ENCODE measurements at regions not wholly inside any gene's neighbourhood (a gene's known extent, or its start where the extent isn't known, plus 50 kb on each side); places are given as distances from the start of the nearest gene placed in this dataset.

GRCh38 chr4:23986270-23986669 is 96.4 kb upstream of the PPARGC1A start:
- BruUV-seq (replicated peaks), result no TSS peak
- no peaks in the 10 kb centered on the region for H3K9me3 ChIP-seq (replicated peaks; ENCODE audit: control insufficient read depth, insufficient read depth, low read length)
- H2AFZ ChIP-seq (ENCODE audit: low read depth, low read length), result no peak overlapping the region
- H3K79me2 ChIP-seq (ENCODE audit: control insufficient read depth, insufficient read depth, low read length), result no peaks in the 10 kb centered on the region
- H4K20me1 ChIP-seq (replicated peaks; ENCODE audit: control insufficient read depth, extremely low read depth, insufficient read depth, low read length), result no peaks in the 10 kb centered on the region
- POLR2A ChIA-PET, result no interaction called here
- no peak overlapping the region for H3K27ac ChIP-seq (ENCODE audit: insufficient read depth, low read depth, low read length)
- H3K36me3 ChIP-seq (ENCODE audit: control insufficient read depth in 2 of 2, extremely low read depth in 1 of 2, insufficient read depth in 2 of 2, low read length in 2 of 2), result no peaks in the 10 kb centered on the region
- no peak overlapping the region for H3K4me2 ChIP-seq (ENCODE audit: insufficient read depth, low read length)
- intact Hi-C loops (cut with micrococcal nuclease), result no loop called here
- no peaks in the 10 kb centered on the region for H3K9me1 ChIP-seq (replicated peaks; ENCODE audit: control insufficient read depth, extremely low read depth, insufficient read depth, low read length)
- H3K27me3 ChIP-seq (ENCODE audit: control insufficient read depth in 2 of 2, insufficient read depth in 2 of 2, low read length in 2 of 2), result no peaks in the 10 kb centered on the region
- H3K4me3 ChIP-seq (replicated peaks in 1 of 3; ENCODE audit: insufficient read depth in 1 of 3, low read depth in 1 of 3, low read length in 3 of 3), result no peak overlapping the region
- CTCF ChIA-PET, result no interaction called here
- no peak overlapping the region for H3K9ac ChIP-seq (replicated peaks; ENCODE audit: extremely low read depth, insufficient read depth, low read length)
- no peak for DNase-seq (ENCODE audit: low read depth, low spot score)
- FAIRE-seq, result no peak
- dilution Hi-C loops (cut with MboI; ENCODE audit: extremely low pct_ligation_motif_present, low sequenced_read_pairs), result no loop called here
- TF ChIP-seq EZH2 (IDR thresholded peaks at IDR 0.05; ENCODE audit: borderline replicate concordance, low read depth, low read length, severe bottlenecking) (no peak), POLR2AphosphoS5 (IDR thresholded peaks at IDR 0.05; ENCODE audit: insufficient read depth, low read depth, low read length) (no peak), MAX (IDR thresholded peaks at IDR 0.05; ENCODE audit: insufficient read depth, insufficient read length) (no peak), JUN (IDR thresholded peaks at IDR 0.05; ENCODE audit: borderline replicate concordance, insufficient read depth, insufficient read length, low read depth) (no peak), GATA2 (IDR thresholded peaks at IDR 0.05; ENCODE audit: insufficient read depth, insufficient read length, low read depth, low read length) (no peak), MYC (IDR thresholded peaks at IDR 0.05; ENCODE audit: low read depth, low read length) (no peak), FOS (IDR thresholded peaks at IDR 0.05; ENCODE audit: borderline replicate concordance, insufficient read depth, low read length) (no peak)
- no peaks in the 10 kb centered on the region for H3K4me1 ChIP-seq (ENCODE audit: control insufficient read depth, extremely low read depth, insufficient read depth, low read length)

GRCh38 chr4:23981328-23981727 is 91.5 kb upstream of the PPARGC1A start:
- Histone ChIP-seq H4K20me1 (replicated peaks; ENCODE audit: control insufficient read depth, extremely low read depth, insufficient read depth, low read length) (no peaks in the 10 kb centered on the region), H3K4me2 (ENCODE audit: insufficient read depth, low read length) (no peak overlapping the region), H3K9me3 (replicated peaks; ENCODE audit: control insufficient read depth, insufficient read depth, low read length) (no peaks in the 10 kb centered on the region), H3K27me3 (ENCODE audit: control insufficient read depth in 2 of 2, insufficient read depth in 2 of 2, low read length in 2 of 2) (no peaks in the 10 kb centered on the region), H3K27ac (ENCODE audit: insufficient read depth, low read depth, low read length) (no peak overlapping the region), H3K4me3 (replicated peaks in 1 of 3; ENCODE audit: insufficient read depth in 1 of 3, low read depth in 1 of 3, low read length in 3 of 3) (no peak overlapping the region), H2AFZ (ENCODE audit: low read depth, low read length) (no peak overlapping the region), H3K9ac (replicated peaks; ENCODE audit: extremely low read depth, insufficient read depth, low read length) (no peak overlapping the region), H3K79me2 (ENCODE audit: control insufficient read depth, insufficient read depth, low read length) (no peaks in the 10 kb centered on the region), H3K9me1 (replicated peaks; ENCODE audit: control insufficient read depth, extremely low read depth, insufficient read depth, low read length) (no peaks in the 10 kb centered on the region), H3K4me1 (ENCODE audit: control insufficient read depth, extremely low read depth, insufficient read depth, low read length) (no peaks in the 10 kb centered on the region), H3K36me3 (ENCODE audit: control insufficient read depth in 2 of 2, extremely low read depth in 1 of 2, insufficient read depth in 2 of 2, low read length in 2 of 2) (no peaks in the 10 kb centered on the region)
- ChIA-PET CTCF (no interaction called here), POLR2A (no interaction called here)
- intact Hi-C loops (cut with micrococcal nuclease) (no loop called here), dilution Hi-C loops (cut with MboI; ENCODE audit: extremely low pct_ligation_motif_present, low sequenced_read_pairs) (no loop called here)
- FAIRE-seq (no peak), DNase-seq (ENCODE audit: low read depth, low spot score) (no peak)
- BruUV-seq (replicated peaks), result no TSS peak
- TF ChIP-seq EZH2 (IDR thresholded peaks at IDR 0.05; ENCODE audit: borderline replicate concordance, low read depth, low read length, severe bottlenecking) (no peak), POLR2AphosphoS5 (IDR thresholded peaks at IDR 0.05; ENCODE audit: insufficient read depth, low read depth, low read length) (no peak), FOS (IDR thresholded peaks at IDR 0.05; ENCODE audit: borderline replicate concordance, insufficient read depth, low read length) (no peak)
- TF ChIP-seq, protein P1, sequence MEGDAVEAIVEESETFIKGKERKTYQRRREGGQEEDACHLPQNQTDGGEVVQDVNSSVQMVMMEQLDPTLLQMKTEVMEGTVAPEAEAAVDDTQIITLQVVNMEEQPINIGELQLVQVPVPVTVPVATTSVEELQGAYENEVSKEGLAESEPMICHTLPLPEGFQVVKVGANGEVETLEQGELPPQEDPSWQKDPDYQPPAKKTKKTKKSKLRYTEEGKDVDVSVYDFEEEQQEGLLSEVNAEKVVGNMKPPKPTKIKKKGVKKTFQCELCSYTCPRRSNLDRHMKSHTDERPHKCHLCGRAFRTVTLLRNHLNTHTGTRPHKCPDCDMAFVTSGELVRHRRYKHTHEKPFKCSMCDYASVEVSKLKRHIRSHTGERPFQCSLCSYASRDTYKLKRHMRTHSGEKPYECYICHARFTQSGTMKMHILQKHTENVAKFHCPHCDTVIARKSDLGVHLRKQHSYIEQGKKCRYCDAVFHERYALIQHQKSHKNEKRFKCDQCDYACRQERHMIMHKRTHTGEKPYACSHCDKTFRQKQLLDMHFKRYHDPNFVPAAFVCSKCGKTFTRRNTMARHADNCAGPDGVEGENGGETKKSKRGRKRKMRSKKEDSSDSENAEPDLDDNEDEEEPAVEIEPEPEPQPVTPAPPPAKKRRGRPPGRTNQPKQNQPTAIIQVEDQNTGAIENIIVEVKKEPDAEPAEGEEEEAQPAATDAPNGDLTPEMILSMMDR (IDR thresholded peaks at IDR 0.05; ENCODE audit: extremely low read depth in 1 of 2, insufficient read depth in 1 of 2, low read depth in 1 of 2, low read length in 2 of 2), result no peak

Data from endothelial cell of umbilical vein (primary cell).